Left hindlimb (tissue), 1 donor: ENCODE measurements at regions not wholly inside any gene's neighbourhood (a gene's known extent, or its start where the extent isn't known, plus 50 kb on each side); places are given as distances from the start of the nearest gene placed in this dataset.
"Not testable (repeated sequence)": the region's sequence is repeated elsewhere in the genome, so short reads cannot be mapped to it uniquely, and the experiment has no call there.

ENCODE experiments used
- DNase-seq: peaks from one replicate; pipeline ENCODE4 v3.0.0-alpha.2; 2018

- no peak for DNase-seq
Measured at GRCh38 chr5:109574985-109575384, 114.7 kb upstream of the MAN2A1 start.

GRCh38 chr5:109573766-109574165 lies 116.0 kb upstream of the MAN2A1 start:
- no peak for DNase-seq

GRCh38 chr5:109573256-109573655 lies 116.5 kb upstream of the MAN2A1 start:
- DNase-seq: no peak

- DNase-seq: no peak
Measured at GRCh38 chr5:109571785-109572184, 117.9 kb upstream of the MAN2A1 start.

GRCh38 chr5:109570362-109570874 lies 119.3 kb upstream of the MAN2A1 start:
- DNase-seq: no peak

- DNase-seq: peak; percentile 34
Measured at GRCh38 chr5:109567374-109568044, 122.2 kb upstream of the MAN2A1 start.

GRCh38 chr5:109566361-109566760 lies 123.4 kb upstream of the MAN2A1 start:
- no peak for DNase-seq

- no peak for DNase-seq
Measured at GRCh38 chr5:109563739-109564138, 126.0 kb upstream of the MAN2A1 start.

GRCh38 chr5:109563189-109563588 lies 126.5 kb upstream of the MAN2A1 start:
- no peak for DNase-seq

- DNase-seq: no peak
Measured at GRCh38 chr5:109562441-109562840, 127.3 kb upstream of the MAN2A1 start.

GRCh38 chr5:109561447-109561846 lies 128.3 kb upstream of the MAN2A1 start:
- DNase-seq: no peak

- DNase-seq: no peak
Measured at GRCh38 chr5:109560554-109560953, 129.2 kb upstream of the MAN2A1 start.

- DNase-seq: no peak
Measured at GRCh38 chr5:109558952-109559351, 130.8 kb upstream of the MAN2A1 start.

GRCh38 chr5:109558364-109558763 lies 131.4 kb upstream of the MAN2A1 start:
- no peak for DNase-seq

GRCh38 chr5:109553846-109554245 lies 135.9 kb upstream of the MAN2A1 start:
- DNase-seq: no peak

- not testable (repeated sequence) for DNase-seq
Measured at GRCh38 chr5:109551234-109551633, 138.5 kb upstream of the MAN2A1 start.

GRCh38 chr5:109550077-109550476 lies 139.7 kb upstream of the MAN2A1 start:
- DNase-seq: no peak

- no peak for DNase-seq
Measured at GRCh38 chr5:109546461-109546860, 136.7 kb upstream of the PJA2 start.

- DNase-seq: not testable (repeated sequence)
Measured at GRCh38 chr5:109544873-109545272, 135.1 kb upstream of the PJA2 start.

GRCh38 chr5:109538692-109539091 lies 128.9 kb upstream of the PJA2 start:
- DNase-seq: not testable (repeated sequence)

- DNase-seq: not testable (repeated sequence)
Measured at GRCh38 chr5:109535090-109535489, 125.3 kb upstream of the PJA2 start.

- DNase-seq: no peak
Measured at GRCh38 chr5:109533751-109534272, 124.0 kb upstream of the PJA2 start.

GRCh38 chr5:109532773-109533364 lies 123.1 kb upstream of the PJA2 start:
- DNase-seq: no peak

- no peak for DNase-seq
Measured at GRCh38 chr5:109531262-109531661, 121.5 kb upstream of the PJA2 start.
